SH-SY5Y (cell line): ENCODE measurements at regions not wholly inside any gene's neighbourhood (a gene's known extent, or its start where the extent isn't known, plus 50 kb on each side); places are given as distances from the start of the nearest gene placed in this dataset.

Experiments
- GATA2 ChIP-seq: IDR thresholded peaks from 2 replicates; pipeline ENCODE4 v1.6.1; 2011; ENCODE audit warnings: mild to moderate bottlenecking, low read depth, low read length
- GATA3 ChIP-seq: IDR thresholded peaks from 2 replicates; pipeline ENCODE4 v1.6.1; 2011; ENCODE audit warnings: low read depth, mild to moderate bottlenecking, low read length, moderate library complexity

DNA sequence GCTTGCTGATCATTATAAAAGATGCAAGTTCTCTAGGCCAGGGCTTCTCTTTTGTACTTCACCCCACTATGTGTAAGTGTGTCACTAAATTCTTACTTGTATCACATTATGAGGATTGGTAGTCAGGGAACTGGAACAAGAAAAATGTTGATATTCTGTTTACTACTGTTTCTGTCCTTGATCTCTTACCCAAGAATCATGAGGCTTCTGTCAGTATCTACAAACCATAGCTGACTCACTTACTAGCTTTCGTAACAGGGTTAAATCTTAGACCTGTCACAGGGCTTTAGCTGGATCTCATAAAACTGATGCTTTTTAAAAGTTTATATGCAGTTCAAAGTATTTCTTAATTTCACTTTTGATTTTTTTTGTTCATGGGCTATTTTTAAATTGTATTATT lies 681.2 kb downstream of the PLPP3 start:
- TF ChIP-seq GATA2 (no peak), GATA3 (no peak)
